ENCODE measurements at regions not wholly inside any gene's neighbourhood (a gene's known extent, or its start where the extent isn't known, plus 50 kb on each side); places are given as distances from the start of the nearest gene placed in this dataset.

- TF ChIP-seq NFE2L2 (conservative IDR thresholded peaks at IDR 0.05; ENCODE audit: low read length) (no peak), RAD21 (conservative IDR thresholded peaks at IDR 0.05 in 1 of 2, IDR thresholded peaks at IDR 0.05 in 1 of 2) (no peak), MYC (IDR thresholded peaks at IDR 0.05; ENCODE audit: borderline replicate concordance, low read length) (no peak), REST (IDR thresholded peaks at IDR 0.05) (no peak)
These were observed 162.0 kb upstream of the FAM13C start for GRCh38 chr10:59524348-59524747.
